ENCODE measurements at regions not wholly inside any gene's neighbourhood (a gene's known extent, or its start where the extent isn't known, plus 50 kb on each side); places are given as distances from the start of the nearest gene placed in this dataset.

DNA sequence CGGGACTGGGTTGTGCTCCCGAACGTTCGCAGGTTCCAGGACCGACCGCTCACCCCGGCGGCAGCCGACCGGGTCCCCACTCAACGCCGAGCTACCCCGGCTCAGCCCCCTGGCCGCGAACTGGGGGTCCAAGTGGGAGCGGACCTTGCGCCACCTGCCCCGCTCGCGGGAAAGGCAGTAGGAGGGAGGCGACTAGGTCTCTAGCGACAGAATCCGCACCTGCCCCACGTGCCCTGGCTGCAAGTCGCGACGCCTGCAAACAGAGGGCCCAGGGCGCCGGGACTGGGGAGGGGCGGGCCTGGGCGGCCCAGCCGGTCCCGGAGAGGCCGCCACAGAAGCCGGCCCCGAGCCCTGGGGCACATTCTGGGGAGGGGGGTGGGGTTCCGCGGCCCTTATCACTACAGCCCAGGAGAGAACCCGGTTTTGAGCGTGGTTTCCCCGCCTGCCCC lies 239.2 kb upstream of the CPNE8 start:
- no peak for DNase-seq (ENCODE audit: low spot score)
- in situ Hi-C loops (cut with HindIII; ENCODE audit: low sequenced_read_pairs): no loop called here

DNA sequence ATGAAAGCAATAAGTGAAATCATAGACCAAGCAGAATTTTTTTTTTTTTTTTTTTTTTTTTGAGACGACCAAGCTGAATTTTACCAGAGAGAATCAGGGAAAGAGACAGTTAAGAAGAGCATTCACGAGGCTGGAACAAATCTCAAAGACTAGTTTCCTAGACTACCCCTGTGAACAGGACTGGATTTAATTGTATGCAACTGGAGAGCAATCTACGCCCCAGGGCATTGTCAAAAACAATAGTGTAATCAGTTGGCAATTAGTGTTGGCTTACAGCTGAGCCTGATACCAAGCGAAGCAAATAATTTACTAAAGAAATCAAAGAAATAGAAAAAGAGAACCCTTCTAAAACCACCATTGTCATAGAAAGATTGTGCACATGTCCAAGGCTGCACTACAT lies 232.9 kb upstream of the CPNE8 start:
- no peak for DNase-seq (ENCODE audit: low spot score)
- in situ Hi-C loops (cut with HindIII; ENCODE audit: low sequenced_read_pairs): no loop called here

DNA sequence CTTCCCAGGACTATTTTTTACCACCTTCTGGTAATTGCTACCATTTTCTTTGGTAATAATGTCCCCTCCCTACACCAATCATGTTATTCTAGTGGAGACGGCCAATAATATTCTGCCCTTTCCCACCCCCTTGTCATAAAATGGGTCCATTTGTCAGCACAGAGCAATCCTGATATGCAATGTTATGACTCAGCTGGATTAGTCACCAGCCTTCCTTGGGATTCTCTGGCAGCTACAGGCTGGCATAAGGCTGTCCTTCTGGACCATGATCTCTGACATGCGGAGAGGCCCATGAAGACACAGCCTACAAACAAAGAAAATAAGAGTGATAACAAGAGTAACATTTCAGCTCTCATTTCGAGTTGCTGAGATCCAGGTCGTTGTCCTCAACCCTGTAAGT lies 222.0 kb upstream of the CPNE8 start:
- in situ Hi-C loops (cut with HindIII; ENCODE audit: low sequenced_read_pairs): no loop called here
- DNase-seq (ENCODE audit: low spot score): peak; percentile 45

- in situ Hi-C loops (cut with HindIII; ENCODE audit: low sequenced_read_pairs): no loop called here
- no peak for DNase-seq (ENCODE audit: low spot score)
Measured at GRCh38 chr12:39125566-39125965, 220.2 kb upstream of the CPNE8 start.

GRCh38 chr12:39124768-39125167 lies 219.4 kb upstream of the CPNE8 start:
- no peak for DNase-seq (ENCODE audit: low spot score)
- in situ Hi-C loops (cut with HindIII; ENCODE audit: low sequenced_read_pairs): no loop called here

DNA sequence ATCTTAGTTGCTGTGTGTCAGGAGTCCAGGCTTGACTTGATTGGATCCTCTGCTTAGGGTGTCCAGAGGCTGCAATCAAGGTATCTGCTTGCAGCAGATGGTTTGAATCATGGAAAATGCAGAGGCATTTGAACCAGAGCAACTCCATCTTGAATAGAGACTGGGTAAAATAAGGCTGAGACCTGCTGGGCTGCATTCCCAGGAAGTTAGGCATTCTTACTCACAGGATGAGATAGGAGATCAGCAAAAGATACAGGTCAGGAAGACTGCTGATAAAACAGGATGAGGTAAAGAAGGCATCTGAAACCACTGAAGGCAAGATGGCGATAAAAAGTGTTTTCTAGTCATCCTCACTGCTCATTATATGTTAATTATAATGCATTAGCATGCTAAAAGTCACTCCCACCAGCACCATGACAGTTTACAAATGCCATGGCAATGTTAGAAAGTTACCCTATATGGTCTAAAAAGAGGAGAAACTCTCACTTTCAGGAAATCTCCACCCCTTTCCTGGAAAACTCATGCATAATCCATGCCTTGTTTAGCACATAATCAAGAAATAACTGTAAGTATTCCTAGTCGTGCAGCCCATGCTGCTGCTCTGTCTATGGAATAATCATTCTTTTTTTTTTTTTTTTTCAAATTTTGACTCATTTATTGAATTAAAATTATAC lies 218.3 kb upstream of the CPNE8 start:
- no peak for DNase-seq (ENCODE audit: low spot score)
- in situ Hi-C loops (cut with HindIII; ENCODE audit: low sequenced_read_pairs): no loop called here

DNA sequence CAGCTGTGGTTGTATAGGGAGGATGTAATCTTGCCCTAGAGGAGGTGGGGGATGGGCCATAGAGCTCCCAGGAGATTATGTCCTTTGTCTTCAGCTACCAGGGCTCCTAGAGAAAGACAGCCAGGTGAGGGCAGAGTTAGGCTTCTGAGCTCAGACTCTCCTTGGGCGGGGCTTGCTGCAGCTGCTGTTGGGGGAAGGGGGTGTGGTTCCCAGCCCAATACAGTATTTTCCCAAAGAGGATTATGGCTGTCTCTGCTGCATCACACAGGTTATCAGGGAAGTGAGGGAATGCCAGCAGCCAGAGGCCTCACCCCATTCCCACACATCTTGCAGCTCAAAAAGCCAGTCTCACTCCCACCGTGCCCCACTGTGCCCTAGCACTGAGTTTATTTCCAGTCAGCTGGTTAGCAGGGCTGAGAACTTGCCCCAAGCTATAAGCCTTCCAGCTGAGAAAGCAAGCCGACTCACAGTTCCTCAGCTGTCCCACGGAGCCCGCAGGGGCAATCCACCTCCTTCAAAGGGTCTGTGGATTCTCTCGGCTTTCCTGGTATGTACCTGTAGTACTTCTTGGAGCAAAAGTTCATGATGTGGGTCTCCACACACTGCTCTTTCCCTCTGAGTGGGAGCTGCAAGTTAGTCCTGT lies 217.3 kb upstream of the CPNE8 start:
- no peak for DNase-seq (ENCODE audit: low spot score)

GRCh38 chr12:39116861-39117260 lies 211.5 kb upstream of the CPNE8 start:
- DNase-seq (ENCODE audit: low spot score): no peak
- in situ Hi-C loops (cut with HindIII; ENCODE audit: low sequenced_read_pairs): no loop called here

More for the DNA sequence above, 217.3 kb upstream of the CPNE8 start:
- in situ Hi-C loops (cut with HindIII; ENCODE audit: low sequenced_read_pairs): no loop called here

DNA sequence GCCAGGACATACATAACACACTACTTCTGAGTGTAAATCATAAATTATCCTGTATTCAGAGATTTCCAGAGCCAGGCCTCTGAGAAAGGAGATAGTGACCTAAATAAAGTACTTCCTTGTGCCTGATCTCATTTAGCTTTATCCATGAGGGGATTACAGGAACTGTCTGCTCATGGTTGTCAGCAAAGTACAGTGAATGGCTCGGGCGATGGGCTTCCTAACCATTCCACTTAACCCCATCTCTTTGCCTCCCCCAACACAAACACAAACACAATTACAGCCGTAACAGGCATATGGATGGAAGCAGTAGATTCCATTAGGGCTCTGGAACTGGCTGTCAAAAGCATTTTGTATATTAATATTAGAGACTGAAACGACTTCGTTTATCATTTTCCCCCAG lies 206.7 kb upstream of the CPNE8 start:
- in situ Hi-C loops (cut with HindIII; ENCODE audit: low sequenced_read_pairs): no loop called here
- no peak for DNase-seq (ENCODE audit: low spot score)

- in situ Hi-C loops (cut with HindIII; ENCODE audit: low sequenced_read_pairs): no loop called here
- no peak for DNase-seq (ENCODE audit: low spot score)
Measured at GRCh38 chr12:39105111-39105510, 199.7 kb upstream of the CPNE8 start.

DNA sequence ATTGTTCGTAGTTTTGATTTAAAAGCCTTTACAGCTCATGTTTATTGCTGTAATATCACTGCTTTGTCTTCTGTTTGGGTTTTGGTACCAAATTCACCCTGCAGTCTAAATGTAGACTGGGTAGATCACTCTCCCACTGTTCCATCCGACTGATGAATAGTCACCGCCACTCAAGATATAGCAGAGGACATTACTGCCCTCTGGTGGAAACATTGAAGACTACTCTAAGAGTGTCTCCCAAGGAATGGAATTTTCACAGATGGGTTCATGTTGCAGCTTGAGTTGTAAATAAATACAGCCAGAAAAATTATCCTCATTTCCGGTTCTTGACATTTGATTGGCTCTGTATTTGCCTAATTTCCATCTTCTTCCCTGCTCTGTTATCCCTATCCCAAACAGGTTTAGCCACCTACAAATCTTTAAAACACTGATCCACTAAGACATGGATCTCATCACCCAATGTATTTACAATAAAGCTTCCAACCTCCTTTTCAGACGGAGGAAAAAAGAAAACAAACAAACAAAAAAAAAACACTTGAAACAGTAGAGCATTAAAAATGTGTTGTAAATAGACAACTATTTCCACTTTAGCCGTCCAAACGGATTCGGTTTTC lies 198.3 kb upstream of the CPNE8 start:
- in situ Hi-C loops (cut with HindIII; ENCODE audit: low sequenced_read_pairs): no loop called here
- peak; percentile 49 for DNase-seq (ENCODE audit: low spot score)

DNA sequence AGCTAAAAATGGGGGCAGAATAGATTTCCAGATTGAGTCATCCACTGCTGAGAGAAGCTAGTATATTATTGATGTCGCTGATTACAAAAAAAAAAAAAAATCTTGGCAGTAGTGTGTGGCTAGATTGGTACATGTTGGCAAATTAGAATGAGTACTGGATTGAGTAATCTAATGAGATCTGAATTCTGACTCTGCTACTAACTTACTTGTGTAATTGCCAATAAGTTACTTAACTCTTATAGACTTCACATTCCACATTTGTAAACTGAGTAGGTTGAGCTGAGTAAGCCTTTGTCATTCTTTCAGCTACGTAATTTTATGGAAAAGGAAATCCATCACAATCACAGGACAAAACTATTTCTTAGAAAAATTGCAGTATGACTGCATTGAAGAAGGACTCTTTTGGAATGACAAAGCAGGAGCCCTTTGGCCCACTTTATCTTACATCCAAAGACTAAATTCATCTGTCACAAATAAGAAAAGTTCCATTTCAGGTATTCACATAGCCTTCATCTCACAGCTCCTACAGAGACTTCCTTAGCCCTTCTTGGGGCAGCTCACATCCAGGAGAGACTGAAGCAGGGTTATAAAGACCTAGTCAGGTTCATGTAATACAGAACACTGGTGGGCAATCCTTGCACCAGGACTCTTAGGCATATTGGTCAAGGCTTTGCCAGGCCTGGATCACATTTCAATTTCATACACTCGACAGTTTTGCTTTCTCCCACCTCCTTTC lies 197.3 kb upstream of the CPNE8 start:
- DNase-seq (ENCODE audit: low spot score): no peak
- in situ Hi-C loops (cut with HindIII; ENCODE audit: low sequenced_read_pairs): no loop called here

DNA sequence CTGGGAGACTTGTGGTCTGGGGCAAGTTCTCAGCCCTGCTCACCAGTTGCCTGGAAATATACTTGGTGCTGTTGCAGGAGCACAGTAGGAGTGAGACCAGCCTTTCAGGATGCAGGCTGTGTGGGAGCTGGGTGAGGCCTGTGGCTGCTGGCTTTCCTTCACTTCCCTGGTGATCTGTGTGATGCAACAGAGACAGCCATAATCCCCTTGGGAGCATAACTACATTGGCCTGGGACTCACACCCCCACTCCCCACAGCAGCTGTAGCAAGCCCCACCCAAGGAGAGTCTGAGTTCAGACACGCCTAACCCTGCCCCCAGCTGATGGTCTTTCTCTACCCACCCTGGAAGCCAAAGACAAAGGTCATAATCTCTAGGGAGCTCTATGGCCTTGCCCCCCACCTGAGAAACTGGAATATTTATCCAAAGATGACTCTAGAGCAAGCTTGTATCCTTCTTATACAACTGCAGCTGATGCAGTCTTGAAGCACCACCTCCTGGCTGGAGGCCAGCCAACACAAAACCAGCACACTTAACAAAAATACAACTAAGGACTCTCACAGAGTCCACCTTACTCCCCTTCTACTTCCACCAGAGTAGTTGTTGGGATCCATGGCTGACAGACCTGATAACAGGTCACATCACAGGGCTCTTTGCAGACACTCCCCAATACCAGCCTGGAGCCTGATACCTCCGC lies 190.4 kb upstream of the CPNE8 start:
- no peak for DNase-seq (ENCODE audit: low spot score)
- in situ Hi-C loops (cut with HindIII; ENCODE audit: low sequenced_read_pairs): no loop called here

DNA sequence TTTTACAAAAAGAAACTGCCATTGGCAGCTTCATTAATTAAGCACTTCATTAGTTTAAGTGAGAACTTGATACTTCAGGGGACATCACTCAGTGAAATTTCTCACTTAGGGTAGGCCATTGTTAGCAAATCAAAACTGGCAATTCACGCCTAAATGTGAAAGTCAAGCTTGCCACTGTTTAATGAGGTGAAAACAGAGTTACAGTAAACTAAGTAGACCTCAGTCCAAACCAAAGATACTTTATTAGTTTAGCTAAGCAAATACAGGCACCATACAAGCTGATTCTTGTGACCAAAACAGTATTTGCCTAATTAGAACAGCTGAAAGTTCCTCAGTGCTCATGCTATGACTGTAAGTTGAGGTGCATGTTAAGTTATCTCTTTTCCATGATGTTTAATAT lies 176.5 kb upstream of the CPNE8 start:
- DNase-seq (ENCODE audit: low spot score): no peak
- in situ Hi-C loops (cut with HindIII; ENCODE audit: low sequenced_read_pairs): no loop called here

DNA sequence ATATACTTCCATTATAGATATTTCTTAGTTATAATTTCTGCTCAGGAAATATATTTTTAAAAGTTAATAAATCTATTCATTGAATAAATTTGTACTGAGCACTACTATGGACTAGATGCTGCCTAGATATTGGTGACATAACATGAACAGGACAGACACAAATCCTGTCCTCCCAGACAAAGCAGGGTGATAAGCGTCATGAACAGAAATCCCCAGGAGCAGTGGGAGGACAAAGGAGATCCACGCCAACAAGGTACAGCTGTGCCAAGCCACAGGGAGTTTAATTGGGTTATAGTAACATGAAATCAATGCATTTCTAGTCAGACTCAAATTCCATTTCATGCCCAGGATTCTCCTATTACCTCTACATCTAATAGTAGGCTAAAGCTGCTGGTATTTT lies 171.8 kb upstream of the CPNE8 start:
- in situ Hi-C loops (cut with HindIII; ENCODE audit: low sequenced_read_pairs): no loop called here
- DNase-seq (ENCODE audit: low spot score): no peak

- in situ Hi-C loops (cut with HindIII; ENCODE audit: low sequenced_read_pairs): no loop called here
- no peak for DNase-seq (ENCODE audit: low spot score)
Measured at GRCh38 chr12:39074063-39074462, 168.7 kb upstream of the CPNE8 start.

GRCh38 chr12:39072658-39073057 lies 167.3 kb upstream of the CPNE8 start:
- DNase-seq (ENCODE audit: low spot score): no peak
- in situ Hi-C loops (cut with HindIII; ENCODE audit: low sequenced_read_pairs): no loop called here

DNA sequence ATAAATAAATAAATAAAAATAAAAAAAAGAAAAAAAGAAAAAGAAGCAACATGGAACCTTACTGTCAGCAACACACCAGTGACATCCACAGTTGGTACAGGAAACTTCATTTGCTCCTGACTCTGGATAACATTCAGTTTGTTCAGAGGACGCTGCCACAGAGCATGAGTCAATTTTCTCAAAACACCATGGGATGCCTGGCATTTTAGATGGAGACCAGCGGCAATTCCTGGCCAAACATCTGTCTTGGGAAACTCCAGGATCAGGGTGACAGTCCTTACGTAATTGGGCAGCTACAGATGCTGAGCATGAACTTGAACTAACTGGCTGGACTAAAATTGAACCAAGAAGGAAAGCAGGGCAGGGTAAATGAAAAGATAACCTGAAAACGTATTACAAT lies 166.2 kb upstream of the CPNE8 start:
- no peak for DNase-seq (ENCODE audit: low spot score)
- in situ Hi-C loops (cut with HindIII; ENCODE audit: low sequenced_read_pairs): no loop called here

DNA sequence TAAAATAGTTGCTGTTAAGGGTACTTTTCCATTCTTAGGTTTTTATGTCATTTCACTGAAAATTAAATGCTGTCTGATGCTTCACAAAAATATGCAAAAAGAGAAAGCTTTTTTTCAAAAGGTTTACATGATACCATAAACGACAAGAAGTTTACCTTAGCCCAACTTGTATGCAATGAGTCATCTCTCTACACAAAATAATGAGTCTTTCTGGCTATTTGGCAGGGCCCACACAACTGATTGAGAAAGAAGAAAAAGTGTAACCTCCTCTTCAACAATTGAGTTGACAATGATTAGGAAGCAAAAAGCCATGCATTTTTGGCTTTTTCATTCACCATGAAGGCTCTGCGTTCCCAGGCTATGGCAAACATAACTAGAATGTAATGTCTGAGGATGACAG lies 165.4 kb upstream of the CPNE8 start:
- in situ Hi-C loops (cut with HindIII; ENCODE audit: low sequenced_read_pairs): no loop called here
- DNase-seq (ENCODE audit: low spot score): no peak

DNA sequence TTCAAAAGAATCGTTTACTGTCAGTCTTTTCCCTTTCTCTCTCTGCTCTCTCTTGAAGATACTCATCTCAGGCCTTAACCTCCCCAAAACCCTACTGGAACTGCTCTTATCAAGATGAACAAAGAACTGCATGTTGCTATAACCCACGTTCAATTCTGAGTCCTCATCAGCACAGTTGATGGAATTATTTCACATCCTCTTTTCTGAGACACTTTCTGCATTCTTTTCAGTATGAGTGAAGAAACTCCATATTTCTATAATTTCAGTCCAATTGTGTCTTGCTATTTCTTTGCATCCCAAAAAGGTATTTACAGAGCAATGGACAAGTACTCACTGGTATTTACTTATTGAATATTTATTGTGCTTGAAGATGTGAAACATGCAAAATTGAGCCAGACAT lies 160.1 kb upstream of the CPNE8 start:
- in situ Hi-C loops (cut with HindIII; ENCODE audit: low sequenced_read_pairs): no loop called here
- DNase-seq (ENCODE audit: low spot score): no peak
